ENCODE measurements at regions not wholly inside any gene's neighbourhood (a gene's known extent, or its start where the extent isn't known, plus 50 kb on each side); places are given as distances from the start of the nearest gene placed in this dataset.

DNA sequence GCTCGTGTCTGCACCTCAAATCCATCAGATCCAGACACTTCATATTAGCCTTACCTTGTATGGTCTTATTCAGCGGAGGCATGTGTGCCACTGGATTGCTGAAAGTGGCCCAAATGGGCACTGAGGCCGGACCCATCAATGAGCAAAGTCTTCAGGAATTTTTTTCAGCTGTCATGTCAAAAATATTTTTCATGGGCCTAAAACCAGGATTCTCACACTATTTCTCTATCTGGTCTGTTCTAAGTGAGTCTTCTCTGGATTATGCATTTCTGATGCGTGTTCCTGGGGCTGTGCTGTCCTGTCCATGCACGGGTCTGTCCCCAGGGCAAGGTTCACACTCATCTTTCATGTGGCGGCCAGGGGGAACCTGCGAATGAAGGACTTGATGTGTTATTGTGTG lies 94.6 kb downstream of the KCNA5 start:
- Histone ChIP-seq H2AFZ (ENCODE audit: low read length) (no peak overlapping the region), H3K9me2 (ENCODE audit: low read depth, low read length) (no peaks in the 10 kb centered on the region), H3K4me2 (ENCODE audit: low read length) (no peak overlapping the region), H3K27ac (ENCODE audit: low read depth, low read length, poor library complexity, severe bottlenecking) (no peak overlapping the region), H3K9me3 (ENCODE audit: low read length) (no peaks in the 10 kb centered on the region), H3K9ac (ENCODE audit: low read length) (no peak overlapping the region), H3F3A (ENCODE audit: insufficient read depth, low read length) (no peaks in the 10 kb centered on the region), H3K27me3 (ENCODE audit: insufficient read depth, low read length) (no peaks in the 10 kb centered on the region), H3K4me3 (ENCODE audit: low read depth, low read length, poor library complexity, severe bottlenecking) (no peak overlapping the region), H3K36me3 (ENCODE audit: insufficient read depth, low read length) (no peaks in the 10 kb centered on the region), H3K79me2 (ENCODE audit: insufficient read depth, low read length) (no peaks in the 10 kb centered on the region), H4K20me1 (ENCODE audit: insufficient read depth, low read length) (no peaks in the 10 kb centered on the region), H3K4me1 (ENCODE audit: insufficient read depth, low read length, severe bottlenecking) (no peaks in the 10 kb centered on the region)
- TF ChIP-seq EZH2 (IDR thresholded peaks at IDR 0.05; ENCODE audit: borderline replicate concordance, low read length), result no peak
- TF ChIP-seq, protein P1, sequence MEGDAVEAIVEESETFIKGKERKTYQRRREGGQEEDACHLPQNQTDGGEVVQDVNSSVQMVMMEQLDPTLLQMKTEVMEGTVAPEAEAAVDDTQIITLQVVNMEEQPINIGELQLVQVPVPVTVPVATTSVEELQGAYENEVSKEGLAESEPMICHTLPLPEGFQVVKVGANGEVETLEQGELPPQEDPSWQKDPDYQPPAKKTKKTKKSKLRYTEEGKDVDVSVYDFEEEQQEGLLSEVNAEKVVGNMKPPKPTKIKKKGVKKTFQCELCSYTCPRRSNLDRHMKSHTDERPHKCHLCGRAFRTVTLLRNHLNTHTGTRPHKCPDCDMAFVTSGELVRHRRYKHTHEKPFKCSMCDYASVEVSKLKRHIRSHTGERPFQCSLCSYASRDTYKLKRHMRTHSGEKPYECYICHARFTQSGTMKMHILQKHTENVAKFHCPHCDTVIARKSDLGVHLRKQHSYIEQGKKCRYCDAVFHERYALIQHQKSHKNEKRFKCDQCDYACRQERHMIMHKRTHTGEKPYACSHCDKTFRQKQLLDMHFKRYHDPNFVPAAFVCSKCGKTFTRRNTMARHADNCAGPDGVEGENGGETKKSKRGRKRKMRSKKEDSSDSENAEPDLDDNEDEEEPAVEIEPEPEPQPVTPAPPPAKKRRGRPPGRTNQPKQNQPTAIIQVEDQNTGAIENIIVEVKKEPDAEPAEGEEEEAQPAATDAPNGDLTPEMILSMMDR (IDR thresholded peaks at IDR 0.05; ENCODE audit: low read length), result no peak

DNA sequence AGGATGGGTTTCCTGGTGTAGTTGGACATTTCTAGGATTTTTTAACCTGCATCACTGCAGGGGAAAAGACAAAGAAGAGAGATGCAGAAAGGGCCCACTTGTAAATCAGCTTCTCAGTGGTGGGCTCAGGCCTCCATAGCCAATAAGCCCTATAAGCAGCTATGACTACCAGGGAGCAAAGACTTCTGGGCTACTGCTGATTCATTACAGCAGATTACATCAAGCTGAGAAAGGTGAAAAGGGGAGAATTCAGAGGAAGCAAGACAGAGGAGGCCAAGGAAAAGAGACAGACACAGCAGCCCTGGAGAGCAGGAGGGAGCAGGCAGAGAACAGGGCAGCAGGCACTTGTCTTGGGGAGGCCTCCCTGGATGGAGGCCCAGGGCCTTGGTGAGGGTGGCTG lies 95.2 kb downstream of the KCNA5 start:
- Histone ChIP-seq H3K79me2 (ENCODE audit: insufficient read depth, low read length) (no peaks in the 10 kb centered on the region), H3K4me3 (ENCODE audit: low read depth, low read length, poor library complexity, severe bottlenecking) (no peak overlapping the region), H3K9me3 (ENCODE audit: low read length) (no peaks in the 10 kb centered on the region), H3K4me2 (ENCODE audit: low read length) (no peak overlapping the region), H3K4me1 (ENCODE audit: insufficient read depth, low read length, severe bottlenecking) (no peaks in the 10 kb centered on the region), H4K20me1 (ENCODE audit: insufficient read depth, low read length) (no peaks in the 10 kb centered on the region), H3K36me3 (ENCODE audit: insufficient read depth, low read length) (no peaks in the 10 kb centered on the region), H2AFZ (ENCODE audit: low read length) (no peak overlapping the region), H3K27ac (ENCODE audit: low read depth, low read length, poor library complexity, severe bottlenecking) (no peak overlapping the region), H3K9ac (ENCODE audit: low read length) (no peak overlapping the region), H3F3A (ENCODE audit: insufficient read depth, low read length) (no peaks in the 10 kb centered on the region), H3K27me3 (ENCODE audit: insufficient read depth, low read length) (no peaks in the 10 kb centered on the region), H3K9me2 (ENCODE audit: low read depth, low read length) (no peaks in the 10 kb centered on the region)
- TF ChIP-seq, protein P1 (IDR thresholded peaks at IDR 0.05; ENCODE audit: low read length), result no peak
- TF ChIP-seq EZH2 (IDR thresholded peaks at IDR 0.05; ENCODE audit: borderline replicate concordance, low read length), result no peak

DNA sequence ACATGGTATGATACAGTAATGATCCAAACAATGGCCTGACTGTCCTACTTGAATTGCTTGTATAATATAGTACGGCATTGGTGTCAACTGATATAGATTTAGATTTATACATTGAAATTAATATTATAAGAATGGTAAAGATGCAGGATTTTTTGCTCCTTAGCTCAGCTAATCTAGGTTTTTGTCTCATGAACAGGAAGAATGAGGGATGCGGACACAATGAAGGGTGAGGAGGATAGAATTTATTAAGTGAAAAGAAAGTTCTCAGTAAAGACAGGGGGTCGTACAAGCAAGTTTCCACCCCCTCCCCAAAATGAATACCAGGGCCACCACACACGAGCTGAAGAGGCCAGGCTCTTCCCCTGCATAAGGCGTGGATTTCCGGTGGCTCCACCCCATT lies 96.1 kb downstream of the KCNA5 start:
- Histone ChIP-seq H3K4me3 (ENCODE audit: low read depth, low read length, poor library complexity, severe bottlenecking) (no peak overlapping the region), H3K4me1 (ENCODE audit: insufficient read depth, low read length, severe bottlenecking) (no peaks in the 10 kb centered on the region), H3K79me2 (ENCODE audit: insufficient read depth, low read length) (no peaks in the 10 kb centered on the region), H3K27me3 (ENCODE audit: insufficient read depth, low read length) (no peaks in the 10 kb centered on the region), H2AFZ (ENCODE audit: low read length) (no peak overlapping the region), H4K20me1 (ENCODE audit: insufficient read depth, low read length) (no peaks in the 10 kb centered on the region), H3K9me2 (ENCODE audit: low read depth, low read length) (no peaks in the 10 kb centered on the region), H3K36me3 (ENCODE audit: insufficient read depth, low read length) (no peaks in the 10 kb centered on the region), H3K9ac (ENCODE audit: low read length) (no peak overlapping the region), H3K4me2 (ENCODE audit: low read length) (no peak overlapping the region), H3K9me3 (ENCODE audit: low read length) (no peaks in the 10 kb centered on the region), H3K27ac (ENCODE audit: low read depth, low read length, poor library complexity, severe bottlenecking) (no peak overlapping the region), H3F3A (ENCODE audit: insufficient read depth, low read length) (no peaks in the 10 kb centered on the region)
- TF ChIP-seq EZH2 (IDR thresholded peaks at IDR 0.05; ENCODE audit: borderline replicate concordance, low read length), result no peak
- TF ChIP-seq, protein P1 (IDR thresholded peaks at IDR 0.05; ENCODE audit: low read length), result no peak
